Endothelial cell (in vitro differentiated cells): ENCODE measurements at regions not wholly inside any gene's neighbourhood (a gene's known extent, or its start where the extent isn't known, plus 50 kb on each side); places are given as distances from the start of the nearest gene placed in this dataset.

ENCODE experiments used
- DNase-seq: peaks from one replicate; pipeline ENCODE4 v3.0.0; 2021; ENCODE audit warnings: low spot score
- H3K27ac Mint-ChIP-seq: one replicate; pipeline ENCODE4 v1.8.0; 2021; ENCODE audit warnings: mixed read lengths, inconsistent platforms; ENCODE audit not compliant: unreplicated experiment
- H3K27me3 Mint-ChIP-seq: one replicate; pipeline ENCODE4 v1.8.0; 2021; ENCODE audit warnings: mild to moderate bottlenecking, moderate library complexity, mixed read lengths, inconsistent platforms; ENCODE audit not compliant: unreplicated experiment
- H3K36me3 Mint-ChIP-seq: one replicate; pipeline ENCODE4 v1.8.0; 2021; ENCODE audit warnings: mild to moderate bottlenecking, low read depth, mixed read lengths, inconsistent platforms; ENCODE audit not compliant: unreplicated experiment
- H3K4me1 Mint-ChIP-seq: one replicate; pipeline ENCODE4 v1.8.0; 2021; ENCODE audit warnings: mild to moderate bottlenecking, mixed read lengths, inconsistent platforms; ENCODE audit not compliant: unreplicated experiment
- H3K4me3 Mint-ChIP-seq: one replicate; pipeline ENCODE4 v1.8.0; 2021; ENCODE audit warnings: mild to moderate bottlenecking, mixed read lengths, inconsistent platforms; ENCODE audit not compliant: unreplicated experiment
- H3K9me3 Mint-ChIP-seq: one replicate; pipeline ENCODE4 v1.8.0; 2021; ENCODE audit warnings: mixed read lengths, inconsistent platforms; ENCODE audit not compliant: unreplicated experiment
- TF ChIP-seq, protein P1 (sequence below): fragments of 200-600 bp; sonication (generic); IDR thresholded peaks from one replicate; pipeline ENCODE4 v1.5.0; 2021; ENCODE audit warnings: antibody characterized with exemption; ENCODE audit not compliant: unreplicated experiment

DNA sequence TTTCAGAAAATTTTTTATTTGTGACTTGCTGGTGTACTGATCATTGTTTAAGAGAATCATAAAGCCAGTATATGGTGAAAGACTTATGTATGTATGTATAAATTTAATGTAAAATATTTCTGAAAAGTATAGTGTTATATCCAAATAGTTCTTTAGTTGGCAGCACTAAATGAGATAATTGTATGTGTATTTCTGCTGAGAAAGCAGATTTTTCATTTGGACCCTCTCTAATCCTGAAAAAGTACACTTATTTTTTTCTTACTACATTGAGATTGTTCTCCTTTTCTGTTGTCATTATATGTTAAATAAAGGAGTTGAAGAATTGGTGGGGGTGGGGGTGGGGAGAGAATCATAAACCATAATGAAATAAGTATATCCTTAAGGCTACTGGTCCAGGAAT is 324.9 kb upstream of the SUCLG2 start:
- Mint-ChIP-seq H3K27me3 (no peaks in the 10 kb centered on the region), H3K9me3 (no peaks in the 10 kb centered on the region), H3K4me3 (no peak overlapping the region), H3K36me3 (no peaks in the 10 kb centered on the region), H3K4me1 (peaks cover 7% of the 10 kb centered on the region), H3K27ac (no peak overlapping the region)
- TF ChIP-seq, protein P1, sequence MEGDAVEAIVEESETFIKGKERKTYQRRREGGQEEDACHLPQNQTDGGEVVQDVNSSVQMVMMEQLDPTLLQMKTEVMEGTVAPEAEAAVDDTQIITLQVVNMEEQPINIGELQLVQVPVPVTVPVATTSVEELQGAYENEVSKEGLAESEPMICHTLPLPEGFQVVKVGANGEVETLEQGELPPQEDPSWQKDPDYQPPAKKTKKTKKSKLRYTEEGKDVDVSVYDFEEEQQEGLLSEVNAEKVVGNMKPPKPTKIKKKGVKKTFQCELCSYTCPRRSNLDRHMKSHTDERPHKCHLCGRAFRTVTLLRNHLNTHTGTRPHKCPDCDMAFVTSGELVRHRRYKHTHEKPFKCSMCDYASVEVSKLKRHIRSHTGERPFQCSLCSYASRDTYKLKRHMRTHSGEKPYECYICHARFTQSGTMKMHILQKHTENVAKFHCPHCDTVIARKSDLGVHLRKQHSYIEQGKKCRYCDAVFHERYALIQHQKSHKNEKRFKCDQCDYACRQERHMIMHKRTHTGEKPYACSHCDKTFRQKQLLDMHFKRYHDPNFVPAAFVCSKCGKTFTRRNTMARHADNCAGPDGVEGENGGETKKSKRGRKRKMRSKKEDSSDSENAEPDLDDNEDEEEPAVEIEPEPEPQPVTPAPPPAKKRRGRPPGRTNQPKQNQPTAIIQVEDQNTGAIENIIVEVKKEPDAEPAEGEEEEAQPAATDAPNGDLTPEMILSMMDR = no peak
- no peak for DNase-seq

GRCh38 chr3:67977762-67978161 is 323.4 kb upstream of the SUCLG2 start:
- Mint-ChIP-seq H3K4me1 (no peaks in the 10 kb centered on the region), H3K4me3 (no peak overlapping the region), H3K27me3 (no peaks in the 10 kb centered on the region), H3K27ac (no peak overlapping the region), H3K36me3 (no peaks in the 10 kb centered on the region), H3K9me3 (no peaks in the 10 kb centered on the region)
- TF ChIP-seq, protein P1 = no peak
- DNase-seq = no peak

- Mint-ChIP-seq H3K4me1 (no peaks in the 10 kb centered on the region), H3K36me3 (no peaks in the 10 kb centered on the region), H3K27ac (no peak overlapping the region), H3K27me3 (no peaks in the 10 kb centered on the region), H3K4me3 (no peak overlapping the region), H3K9me3 (no peaks in the 10 kb centered on the region)
- TF ChIP-seq, protein P1 = no peak
- DNase-seq = no peak
Observed at GRCh38 chr3:67976663-67977062, 322.3 kb upstream of the SUCLG2 start.

DNA sequence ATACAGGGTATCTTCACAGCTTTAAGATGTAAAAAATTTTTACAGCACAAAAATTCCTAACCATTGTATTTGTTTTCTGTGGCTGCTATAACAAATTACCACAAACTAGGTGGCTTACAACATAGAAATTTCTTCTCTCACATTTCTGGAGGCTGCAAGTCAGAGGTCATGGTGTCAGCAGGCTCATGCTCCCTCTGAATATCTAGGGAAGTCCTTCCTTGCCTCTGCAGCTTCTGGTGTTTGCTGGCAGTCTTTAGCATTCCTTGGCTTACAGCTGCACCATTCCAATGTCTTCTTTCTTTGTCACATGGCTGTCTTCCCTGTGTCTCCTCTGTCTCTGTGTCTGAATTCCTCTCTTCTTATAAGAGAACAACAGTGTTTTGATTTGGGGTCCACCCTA is 310.2 kb upstream of the SUCLG2 start:
- Mint-ChIP-seq H3K4me3 (no peak overlapping the region), H3K9me3 (no peaks in the 10 kb centered on the region), H3K4me1 (no peaks in the 10 kb centered on the region), H3K36me3 (no peaks in the 10 kb centered on the region), H3K27ac (no peak overlapping the region), H3K27me3 (no peaks in the 10 kb centered on the region)
- no peak for DNase-seq
- TF ChIP-seq, protein P1 = no peak

DNA sequence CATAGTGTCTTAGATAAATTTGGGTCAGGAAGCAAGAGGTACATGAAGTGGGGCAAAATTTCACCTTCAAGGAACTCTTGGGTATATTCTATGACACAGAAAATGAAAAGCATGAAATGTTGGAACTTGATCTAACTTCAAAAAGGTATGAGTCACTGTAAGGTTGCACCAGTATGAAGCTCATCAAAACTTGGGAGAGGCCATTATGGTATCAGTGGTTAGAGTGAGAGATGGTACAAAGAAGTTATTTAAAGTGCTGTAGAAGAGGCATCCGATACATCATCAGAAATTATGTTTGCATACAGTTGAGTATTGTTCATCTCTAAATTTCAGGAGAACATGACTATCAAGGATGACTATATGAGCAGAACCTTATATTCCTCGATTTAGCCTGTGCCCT is 302.9 kb upstream of the SUCLG2 start:
- H3K36me3 Mint-ChIP-seq = no peaks in the 10 kb centered on the region
- TF ChIP-seq, protein P1 = no peak
- no peaks in the 10 kb centered on the region for H3K9me3 Mint-ChIP-seq
- no peaks in the 10 kb centered on the region for H3K27me3 Mint-ChIP-seq
- H3K4me3 Mint-ChIP-seq = no peak overlapping the region
- no peaks in the 10 kb centered on the region for H3K4me1 Mint-ChIP-seq
- no peak for DNase-seq
- H3K27ac Mint-ChIP-seq = no peak overlapping the region
